Right atrium auricular region (tissue), 2 donors: ENCODE measurements at regions not wholly inside any gene's neighbourhood (a gene's known extent, or its start where the extent isn't known, plus 50 kb on each side); places are given as distances from the start of the nearest gene placed in this dataset.

Experiments used
- DNase-seq: peaks from one replicate; pipeline ENCODE4 v3.0.0-alpha.2; 2019; ENCODE audit warnings: low spot score
- H3K27ac ChIP-seq, 2 donors: fragments of 200-600 bp; sonication (generic); 1 replicate in 1 of 2; 2 replicates in 1 of 2; pipeline ENCODE4 v1.5.1; 2016 to 2019
- H3K27me3 ChIP-seq, 2 donors: fragments of 200-600 bp; sonication (generic); one replicate each; pipeline versions ENCODE4 v1.5.1 to v1.6.0; 2017 to 2019
- H3K36me3 ChIP-seq: fragments of 200-600 bp; sonication (generic); one replicate; pipeline ENCODE4 v1.5.1; 2016
- H3K4me1 ChIP-seq, 2 donors: fragments of 200-600 bp; sonication (generic); one replicate each; pipeline versions ENCODE4 v1.5.1 to v1.6.0; 2017 to 2019
- H3K4me3 ChIP-seq, 2 donors: fragments of 200-600 bp; sonication (generic); 1 replicate in 1 of 2; 2 replicates in 1 of 2; pipeline ENCODE4 v1.5.1; 2017 to 2019; ENCODE audit warnings: mild to moderate bottlenecking in 1 of 2, moderate library complexity in 1 of 2
- H3K9me3 ChIP-seq, 2 donors: fragments of 200-600 bp; sonication (generic); one replicate each; pipeline ENCODE4 v1.5.1; 2019
- TF ChIP-seq, protein P1 (sequence below), 2 donors: fragments of 200-600 bp; sonication (generic); IDR thresholded peaks; one replicate each; pipeline ENCODE4 v1.5.1; 2019; ENCODE audit warnings: antibody characterized with exemption in 2 of 2

DNA sequence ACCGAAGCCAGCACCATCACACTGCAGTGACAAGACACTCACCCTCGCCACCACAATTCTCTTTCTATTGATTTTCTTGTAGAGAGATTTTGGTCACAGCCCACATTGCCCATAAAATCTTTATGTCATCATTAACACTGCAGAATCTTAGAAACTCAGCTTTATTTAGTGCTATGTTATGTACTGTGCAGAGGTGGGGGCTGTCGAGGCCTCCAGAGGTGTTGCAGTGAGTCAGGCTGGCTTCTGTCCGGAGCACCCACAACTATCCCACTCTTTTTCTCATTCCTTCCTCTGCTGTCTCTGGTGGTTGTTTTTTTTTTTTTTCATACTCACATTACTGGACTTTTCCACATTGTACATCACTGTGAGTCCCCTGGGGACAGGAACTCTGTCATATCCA is 677.4 kb upstream of the HS6ST1 start:
- Histone ChIP-seq H3K9me3 (no peaks in the 10 kb centered on the region), H3K27ac (no peak overlapping the region), H3K27me3 (no peaks in the 10 kb centered on the region), H3K36me3 (no peaks in the 10 kb centered on the region), H3K4me3 (no peak overlapping the region), H3K4me1 (no peaks in the 10 kb centered on the region)
- DNase-seq, result peak; percentile 23
- TF ChIP-seq, protein P1, sequence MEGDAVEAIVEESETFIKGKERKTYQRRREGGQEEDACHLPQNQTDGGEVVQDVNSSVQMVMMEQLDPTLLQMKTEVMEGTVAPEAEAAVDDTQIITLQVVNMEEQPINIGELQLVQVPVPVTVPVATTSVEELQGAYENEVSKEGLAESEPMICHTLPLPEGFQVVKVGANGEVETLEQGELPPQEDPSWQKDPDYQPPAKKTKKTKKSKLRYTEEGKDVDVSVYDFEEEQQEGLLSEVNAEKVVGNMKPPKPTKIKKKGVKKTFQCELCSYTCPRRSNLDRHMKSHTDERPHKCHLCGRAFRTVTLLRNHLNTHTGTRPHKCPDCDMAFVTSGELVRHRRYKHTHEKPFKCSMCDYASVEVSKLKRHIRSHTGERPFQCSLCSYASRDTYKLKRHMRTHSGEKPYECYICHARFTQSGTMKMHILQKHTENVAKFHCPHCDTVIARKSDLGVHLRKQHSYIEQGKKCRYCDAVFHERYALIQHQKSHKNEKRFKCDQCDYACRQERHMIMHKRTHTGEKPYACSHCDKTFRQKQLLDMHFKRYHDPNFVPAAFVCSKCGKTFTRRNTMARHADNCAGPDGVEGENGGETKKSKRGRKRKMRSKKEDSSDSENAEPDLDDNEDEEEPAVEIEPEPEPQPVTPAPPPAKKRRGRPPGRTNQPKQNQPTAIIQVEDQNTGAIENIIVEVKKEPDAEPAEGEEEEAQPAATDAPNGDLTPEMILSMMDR (IDR thresholded peaks at IDR 0.05), result no peak

DNA sequence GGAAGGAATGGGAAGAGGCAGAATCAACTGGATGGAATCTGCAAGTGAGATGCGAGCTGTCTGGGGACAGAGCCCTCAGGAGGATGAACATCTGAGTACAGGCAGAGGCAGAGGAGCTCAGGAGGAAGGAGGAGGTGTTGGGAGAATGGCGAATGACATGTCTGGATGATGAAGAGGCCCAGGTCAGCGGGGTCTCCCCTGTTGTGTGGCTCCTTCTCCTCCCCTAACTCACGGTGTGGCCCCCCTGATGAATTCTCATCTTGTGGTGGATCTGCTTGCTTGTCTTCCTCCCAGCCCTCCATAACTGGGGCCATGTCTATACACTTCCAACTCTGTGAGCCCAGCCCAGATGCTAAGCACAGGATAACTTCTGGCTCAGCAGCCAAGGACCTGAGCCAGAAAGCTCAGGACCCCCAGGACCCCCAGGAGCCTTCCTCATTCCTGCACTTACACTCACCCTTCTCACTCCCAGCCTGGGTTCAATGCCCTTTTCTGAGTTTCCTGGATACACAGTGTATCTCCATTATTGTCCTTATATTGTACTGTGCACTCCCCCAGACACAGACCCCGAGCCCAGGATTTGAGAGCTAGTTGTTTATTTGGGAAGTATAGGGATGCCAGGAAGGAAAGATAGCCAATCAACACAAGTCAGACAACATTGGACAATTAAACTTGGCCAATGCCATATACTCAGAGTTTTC is 678.6 kb upstream of the HS6ST1 start:
- H3K4me3 ChIP-seq, result no peak overlapping the region
- H3K36me3 ChIP-seq, result no peaks in the 10 kb centered on the region
- no peak overlapping the region for H3K27ac ChIP-seq
- no peaks in the 10 kb centered on the region for H3K9me3 ChIP-seq
- no peaks in the 10 kb centered on the region for H3K27me3 ChIP-seq
- DNase-seq, result peak; percentile 50
- no peaks in the 10 kb centered on the region for H3K4me1 ChIP-seq
- TF ChIP-seq, protein P1 (IDR thresholded peaks at IDR 0.05), result no peak

DNA sequence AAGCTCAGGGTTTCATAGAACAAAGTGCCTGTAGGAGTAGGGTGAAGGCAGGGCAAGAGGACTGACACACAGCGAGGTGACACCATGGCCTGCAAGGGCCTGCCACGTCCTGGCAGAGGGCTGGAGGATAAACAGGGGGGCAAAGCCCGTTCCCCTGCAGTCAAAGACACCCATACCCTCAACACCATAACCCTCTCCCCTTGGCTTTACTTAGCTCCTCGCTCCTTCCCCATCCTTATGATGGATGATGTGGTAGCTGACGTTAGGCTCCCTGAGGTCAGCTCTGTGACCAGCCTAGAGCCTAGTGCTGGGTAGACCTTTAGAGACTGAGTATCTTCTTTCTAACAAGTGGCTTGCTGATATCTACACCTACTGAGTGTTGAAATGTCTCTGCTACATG is 683.3 kb upstream of the HS6ST1 start:
- H3K36me3 ChIP-seq, result no peaks in the 10 kb centered on the region
- H3K27ac ChIP-seq, result no peak overlapping the region
- no peaks in the 10 kb centered on the region for H3K27me3 ChIP-seq
- no peaks in the 10 kb centered on the region for H3K4me1 ChIP-seq
- DNase-seq, result peak; percentile 21
- no peaks in the 10 kb centered on the region for H3K9me3 ChIP-seq
- no peak overlapping the region for H3K4me3 ChIP-seq
- TF ChIP-seq, protein P1 (IDR thresholded peaks at IDR 0.05), result no peak

DNA sequence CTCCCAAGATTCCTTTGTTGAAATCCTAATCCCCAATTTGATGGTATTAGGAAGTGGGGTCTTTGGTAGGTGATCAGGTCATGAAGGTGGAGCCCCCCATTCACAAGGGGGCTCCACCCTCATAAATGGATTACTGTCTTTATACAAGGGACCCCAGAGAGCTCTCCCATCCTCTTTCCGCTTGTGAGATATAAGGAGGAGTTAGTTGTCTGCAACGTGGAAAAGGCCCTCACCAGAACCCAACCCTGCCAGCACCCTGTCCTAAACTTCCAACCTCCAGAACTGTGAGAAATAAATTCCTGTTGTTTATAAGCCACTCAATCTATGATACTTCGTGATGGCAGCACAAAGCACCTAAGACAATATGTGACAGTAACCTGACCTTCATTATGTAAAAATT is 684.1 kb upstream of the HS6ST1 start:
- Histone ChIP-seq H3K27ac (no peak overlapping the region), H3K9me3 (no peaks in the 10 kb centered on the region), H3K4me1 (no peaks in the 10 kb centered on the region), H3K4me3 (no peak overlapping the region), H3K36me3 (no peaks in the 10 kb centered on the region), H3K27me3 (no peaks in the 10 kb centered on the region)
- TF ChIP-seq, protein P1 (IDR thresholded peaks at IDR 0.05), result no peak
- no peak for DNase-seq

DNA sequence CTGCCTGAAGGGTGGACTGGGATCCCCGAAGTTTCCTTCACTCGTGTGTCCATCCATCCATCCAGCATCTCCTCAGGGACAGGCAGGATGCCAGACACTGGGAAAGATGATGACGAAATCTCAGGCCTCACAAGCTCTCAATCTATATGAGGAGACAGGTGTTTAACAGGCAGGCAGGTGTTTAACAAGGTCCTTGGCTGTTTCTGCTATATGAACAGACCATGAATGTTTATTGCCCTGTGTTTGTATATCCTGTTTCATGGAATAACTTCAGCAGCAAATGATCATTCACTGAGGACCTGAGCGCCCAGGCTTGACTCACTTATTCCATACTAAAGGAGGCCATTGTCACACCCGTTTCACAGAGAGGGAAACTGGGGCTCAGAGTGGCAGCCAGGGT is 685.8 kb upstream of the HS6ST1 start:
- DNase-seq, result no peak
- TF ChIP-seq, protein P1 (IDR thresholded peaks at IDR 0.05), result no peak

DNA sequence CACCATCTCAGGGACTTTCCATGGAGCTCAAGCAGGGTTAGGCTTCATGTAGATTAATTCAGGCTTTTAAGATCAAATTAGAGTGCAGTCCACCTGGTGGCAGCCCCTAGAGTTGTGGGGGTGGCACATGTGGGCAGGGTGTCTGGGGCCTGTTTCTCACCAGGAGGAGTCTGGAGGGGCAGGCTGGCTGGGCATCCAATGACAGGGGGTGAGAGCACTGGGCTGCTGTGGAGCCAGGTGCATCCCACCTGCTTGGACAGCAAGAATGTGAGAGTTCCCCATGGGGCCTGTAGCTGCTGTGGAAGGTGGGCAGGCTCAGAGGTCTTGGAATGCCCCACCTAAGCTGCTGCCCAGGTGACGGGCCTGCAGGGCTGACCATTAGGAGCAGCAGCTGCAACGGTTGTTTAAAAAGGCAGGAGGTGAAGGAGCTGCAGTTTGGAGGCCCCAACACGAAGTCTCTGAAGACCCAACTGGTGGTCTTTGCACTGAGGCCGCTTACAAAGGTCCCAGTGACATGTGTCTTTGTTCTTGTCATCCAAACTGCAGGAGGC is 686.3 kb upstream of the HS6ST1 start:
- Histone ChIP-seq H3K27me3 (no peaks in the 10 kb centered on the region), H3K36me3 (no peaks in the 10 kb centered on the region), H3K4me1 (no peaks in the 10 kb centered on the region), H3K9me3 (no peaks in the 10 kb centered on the region), H3K27ac (no peak overlapping the region), H3K4me3 (no peak overlapping the region)
- no peak for DNase-seq
- TF ChIP-seq, protein P1 (IDR thresholded peaks at IDR 0.05), result no peak

More for the DNA sequence above, 685.8 kb upstream of the HS6ST1 start:
- no peaks in the 10 kb centered on the region for H3K36me3 ChIP-seq
- no peaks in the 10 kb centered on the region for H3K9me3 ChIP-seq
- H3K4me3 ChIP-seq, result no peak overlapping the region
- no peak overlapping the region for H3K27ac ChIP-seq
- H3K4me1 ChIP-seq, result no peaks in the 10 kb centered on the region
- H3K27me3 ChIP-seq, result no peaks in the 10 kb centered on the region
